ENCODE measurements at regions not wholly inside any gene's neighbourhood (a gene's known extent, or its start where the extent isn't known, plus 50 kb on each side); places are given as distances from the start of the nearest gene placed in this dataset.

- DNase-seq (no peak), ATAC-seq (ENCODE audit: insufficient read depth, low read depth) (no peak)
- no peaks in the 10 kb centered on the region for H3K9me3 ChIP-seq (ENCODE audit: insufficient read depth, low read length, severe bottlenecking)
- no peak overlapping the region for H3K27ac ChIP-seq (ENCODE audit: low read length)
- H3K4me3 ChIP-seq (ENCODE audit: low read depth in 1 of 2, low read length in 2 of 2) = no peak overlapping the region
- no peaks in the 10 kb centered on the region for H3K4me1 ChIP-seq (ENCODE audit: insufficient read depth, low read length)
- H4K20me1 ChIP-seq (ENCODE audit: insufficient read depth, low read length) = no peaks in the 10 kb centered on the region
- H3K36me3 ChIP-seq (ENCODE audit: insufficient read depth, low read length) = no peaks in the 10 kb centered on the region
- H3K27me3 ChIP-seq (ENCODE audit: insufficient read depth, low read length, poor library complexity) = peaks cover 2% of the 10 kb centered on the region
- H3K4me2 ChIP-seq (ENCODE audit: insufficient read depth, low read length) = no peak overlapping the region
- TF ChIP-seq CTCF (IDR thresholded peaks at IDR 0.05; ENCODE audit: borderline replicate concordance, extremely low read depth, low read length, poor library complexity, severe bottlenecking) = no peak
- TF ChIP-seq EZH2 (IDR thresholded peaks at IDR 0.05; ENCODE audit: borderline replicate concordance, low read depth, low read length, severe bottlenecking) = no peak
- no peak overlapping the region for H3K9ac ChIP-seq (ENCODE audit: low read depth, low read length)
- no peaks in the 10 kb centered on the region for H3K79me2 ChIP-seq (ENCODE audit: insufficient read depth, low read length)
- H2AFZ ChIP-seq (ENCODE audit: low read depth, low read length) = no peak overlapping the region
Measured at GRCh38 chr20:7691647-7692269, 248.5 kb downstream of the HAO1 start.

- H3K27ac ChIP-seq (ENCODE audit: low read length) = no peak overlapping the region
- no peaks in the 10 kb centered on the region for H3K9me3 ChIP-seq (ENCODE audit: insufficient read depth, low read length, severe bottlenecking)
- no peak for DNase-seq
- H3K4me2 ChIP-seq (ENCODE audit: insufficient read depth, low read length) = no peak overlapping the region
- no peak overlapping the region for H3K9ac ChIP-seq (ENCODE audit: low read depth, low read length)
- H3K27me3 ChIP-seq (ENCODE audit: insufficient read depth, low read length, poor library complexity) = peaks cover 2% of the 10 kb centered on the region
- no peak for ATAC-seq (ENCODE audit: insufficient read depth, low read depth)
- TF ChIP-seq CTCF (IDR thresholded peaks at IDR 0.05; ENCODE audit: borderline replicate concordance, extremely low read depth, low read length, poor library complexity, severe bottlenecking) (no peak), EZH2 (IDR thresholded peaks at IDR 0.05; ENCODE audit: borderline replicate concordance, low read depth, low read length, severe bottlenecking) (no peak)
- H3K4me3 ChIP-seq (ENCODE audit: low read depth in 1 of 2, low read length in 2 of 2) = no peak overlapping the region
- no peaks in the 10 kb centered on the region for H4K20me1 ChIP-seq (ENCODE audit: insufficient read depth, low read length)
- H3K4me1 ChIP-seq (ENCODE audit: insufficient read depth, low read length) = no peaks in the 10 kb centered on the region
- H3K36me3 ChIP-seq (ENCODE audit: insufficient read depth, low read length) = no peaks in the 10 kb centered on the region
- no peak overlapping the region for H2AFZ ChIP-seq (ENCODE audit: low read depth, low read length)
- H3K79me2 ChIP-seq (ENCODE audit: insufficient read depth, low read length) = no peaks in the 10 kb centered on the region
Measured at GRCh38 chr20:7692478-7692877, 247.8 kb downstream of the HAO1 start.

GRCh38 chr20:7693761-7694160 is 246.5 kb downstream of the HAO1 start:
- no peak overlapping the region for H3K27ac ChIP-seq (ENCODE audit: low read length)
- no peak for ATAC-seq (ENCODE audit: insufficient read depth, low read depth)
- H4K20me1 ChIP-seq (ENCODE audit: insufficient read depth, low read length) = no peaks in the 10 kb centered on the region
- H3K79me2 ChIP-seq (ENCODE audit: insufficient read depth, low read length) = no peaks in the 10 kb centered on the region
- no peak overlapping the region for H3K4me3 ChIP-seq (ENCODE audit: low read depth in 1 of 2, low read length in 2 of 2)
- no peak overlapping the region for H2AFZ ChIP-seq (ENCODE audit: low read depth, low read length)
- no peaks in the 10 kb centered on the region for H3K4me1 ChIP-seq (ENCODE audit: insufficient read depth, low read length)
- H3K27me3 ChIP-seq (ENCODE audit: insufficient read depth, low read length, poor library complexity) = peaks cover 2% of the 10 kb centered on the region
- H3K9ac ChIP-seq (ENCODE audit: low read depth, low read length) = no peak overlapping the region
- H3K36me3 ChIP-seq (ENCODE audit: insufficient read depth, low read length) = no peaks in the 10 kb centered on the region
- no peaks in the 10 kb centered on the region for H3K9me3 ChIP-seq (ENCODE audit: insufficient read depth, low read length, severe bottlenecking)
- no peak for DNase-seq
- no peak for TF ChIP-seq EZH2 (IDR thresholded peaks at IDR 0.05; ENCODE audit: borderline replicate concordance, low read depth, low read length, severe bottlenecking)
- no peak for TF ChIP-seq CTCF (IDR thresholded peaks at IDR 0.05; ENCODE audit: borderline replicate concordance, extremely low read depth, low read length, poor library complexity, severe bottlenecking)
- no peak overlapping the region for H3K4me2 ChIP-seq (ENCODE audit: insufficient read depth, low read length)

All from DND-41 (cell line).